Adrenal gland (tissue), 5 donors: ENCODE measurements at regions not wholly inside any gene's neighbourhood (a gene's known extent, or its start where the extent isn't known, plus 50 kb on each side); places are given as distances from the start of the nearest gene placed in this dataset.

Source experiments
- POLR2A ChIP-seq, 2 donors: fragments of 450-650 bp; IDR thresholded peaks; one replicate each; pipeline ENCODE4 v1.6.1; 2017; ENCODE audit warnings: antibody characterized with exemption in 2 of 2, mild to moderate bottlenecking in 2 of 2, moderate library complexity in 1 of 2
- TF ChIP-seq, protein P1 (sequence below), 6 experiments: fragments of 450-650 bp in 4 of 6; fragments of 200-600 bp in 2 of 6; sonication (generic) in 1 of 6; IDR thresholded peaks; 1 replicate in 5 of 6; 2 replicates in 1 of 6; pipeline versions ENCODE4 v1.5.1 to v1.8.0; 2016 to 2021; ENCODE audit warnings: antibody characterized with exemption in 6 of 6, mild to moderate bottlenecking in 2 of 6, moderate library complexity in 1 of 6
- donor health status: DM: no; HTN: no; CAD: no.

DNA sequence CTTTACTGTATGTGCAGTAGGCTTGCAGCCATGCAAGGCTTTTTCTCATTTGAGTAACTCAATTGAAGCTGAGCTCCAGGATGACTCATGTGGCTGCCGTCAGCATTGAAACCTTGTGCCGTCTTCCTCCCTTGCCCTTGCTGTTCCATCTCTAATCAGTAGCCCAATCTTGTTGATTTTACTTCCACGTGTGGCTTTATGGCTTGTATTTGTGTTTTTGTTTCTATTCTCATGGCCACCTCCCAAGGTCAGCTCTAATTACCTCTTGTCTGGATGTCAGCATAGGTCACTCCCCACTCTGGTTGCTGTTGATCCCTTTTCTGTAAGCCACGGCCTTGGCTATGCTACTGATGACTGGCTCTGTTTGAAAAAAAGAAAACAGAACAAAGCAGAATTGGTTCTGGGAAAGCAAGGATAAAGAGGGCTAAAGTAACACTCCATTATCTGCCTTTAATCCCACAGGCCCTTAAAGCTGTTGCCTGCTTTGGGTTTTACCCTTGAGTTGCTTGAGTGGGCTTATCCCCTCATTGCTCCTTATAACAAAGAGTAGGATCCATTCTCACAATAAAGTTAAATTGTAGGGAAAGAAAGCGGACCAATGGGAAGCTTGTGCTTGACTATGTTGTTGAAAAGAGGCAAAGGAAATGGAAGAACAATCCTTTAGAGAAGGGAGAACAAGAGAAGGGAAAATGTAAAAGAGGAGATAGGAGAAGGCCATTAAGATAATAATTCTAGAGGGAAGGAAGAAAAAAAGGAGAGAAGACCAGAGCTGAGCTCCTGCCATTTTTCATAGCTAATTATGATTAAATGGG, 173.9 kb upstream of the PGRMC2 start:
- TF ChIP-seq, protein P1, sequence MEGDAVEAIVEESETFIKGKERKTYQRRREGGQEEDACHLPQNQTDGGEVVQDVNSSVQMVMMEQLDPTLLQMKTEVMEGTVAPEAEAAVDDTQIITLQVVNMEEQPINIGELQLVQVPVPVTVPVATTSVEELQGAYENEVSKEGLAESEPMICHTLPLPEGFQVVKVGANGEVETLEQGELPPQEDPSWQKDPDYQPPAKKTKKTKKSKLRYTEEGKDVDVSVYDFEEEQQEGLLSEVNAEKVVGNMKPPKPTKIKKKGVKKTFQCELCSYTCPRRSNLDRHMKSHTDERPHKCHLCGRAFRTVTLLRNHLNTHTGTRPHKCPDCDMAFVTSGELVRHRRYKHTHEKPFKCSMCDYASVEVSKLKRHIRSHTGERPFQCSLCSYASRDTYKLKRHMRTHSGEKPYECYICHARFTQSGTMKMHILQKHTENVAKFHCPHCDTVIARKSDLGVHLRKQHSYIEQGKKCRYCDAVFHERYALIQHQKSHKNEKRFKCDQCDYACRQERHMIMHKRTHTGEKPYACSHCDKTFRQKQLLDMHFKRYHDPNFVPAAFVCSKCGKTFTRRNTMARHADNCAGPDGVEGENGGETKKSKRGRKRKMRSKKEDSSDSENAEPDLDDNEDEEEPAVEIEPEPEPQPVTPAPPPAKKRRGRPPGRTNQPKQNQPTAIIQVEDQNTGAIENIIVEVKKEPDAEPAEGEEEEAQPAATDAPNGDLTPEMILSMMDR (IDR thresholded peaks at IDR 0.05), result no peak
- no peak for TF ChIP-seq POLR2A (IDR thresholded peaks at IDR 0.05)
